ENCODE measurements at regions not wholly inside any gene's neighbourhood (a gene's known extent, or its start where the extent isn't known, plus 50 kb on each side); places are given as distances from the start of the nearest gene placed in this dataset.
"Not testable (repeated sequence)": the region's sequence is repeated elsewhere in the genome, so short reads cannot be mapped to it uniquely, and the experiment has no call there.

GRCh38 chr18:78247615-78248289, 731.9 kb upstream of the SALL3 start:
- Histone ChIP-seq H3K27me3 (ENCODE audit: insufficient read depth, low read length) (no peaks in the 10 kb centered on the region), H3K4me3 (ENCODE audit: low read length) (no peak overlapping the region), H3K9me3 (ENCODE audit: insufficient read depth, low read depth, low read length) (no peaks in the 10 kb centered on the region), H3K4me1 (ENCODE audit: insufficient read depth, low read length) (no peaks in the 10 kb centered on the region), H3K9ac (ENCODE audit: low read depth, low read length) (no peak overlapping the region), H3K27ac (ENCODE audit: low read length) (no peak overlapping the region), H3K36me3 (ENCODE audit: insufficient read depth, low read depth, low read length) (no peaks in the 10 kb centered on the region)

GRCh38 chr18:78255013-78255412, 724.6 kb upstream of the SALL3 start:
- Histone ChIP-seq H3K9ac (ENCODE audit: low read depth, low read length) (no peak overlapping the region), H3K4me3 (ENCODE audit: low read length) (no peak overlapping the region), H3K36me3 (ENCODE audit: insufficient read depth, low read depth, low read length) (no peaks in the 10 kb centered on the region), H3K27me3 (ENCODE audit: insufficient read depth, low read length) (no peaks in the 10 kb centered on the region), H3K9me3 (ENCODE audit: insufficient read depth, low read depth, low read length) (no peaks in the 10 kb centered on the region), H3K27ac (ENCODE audit: low read length) (no peak overlapping the region), H3K4me1 (ENCODE audit: insufficient read depth, low read length) (no peaks in the 10 kb centered on the region)

DNA sequence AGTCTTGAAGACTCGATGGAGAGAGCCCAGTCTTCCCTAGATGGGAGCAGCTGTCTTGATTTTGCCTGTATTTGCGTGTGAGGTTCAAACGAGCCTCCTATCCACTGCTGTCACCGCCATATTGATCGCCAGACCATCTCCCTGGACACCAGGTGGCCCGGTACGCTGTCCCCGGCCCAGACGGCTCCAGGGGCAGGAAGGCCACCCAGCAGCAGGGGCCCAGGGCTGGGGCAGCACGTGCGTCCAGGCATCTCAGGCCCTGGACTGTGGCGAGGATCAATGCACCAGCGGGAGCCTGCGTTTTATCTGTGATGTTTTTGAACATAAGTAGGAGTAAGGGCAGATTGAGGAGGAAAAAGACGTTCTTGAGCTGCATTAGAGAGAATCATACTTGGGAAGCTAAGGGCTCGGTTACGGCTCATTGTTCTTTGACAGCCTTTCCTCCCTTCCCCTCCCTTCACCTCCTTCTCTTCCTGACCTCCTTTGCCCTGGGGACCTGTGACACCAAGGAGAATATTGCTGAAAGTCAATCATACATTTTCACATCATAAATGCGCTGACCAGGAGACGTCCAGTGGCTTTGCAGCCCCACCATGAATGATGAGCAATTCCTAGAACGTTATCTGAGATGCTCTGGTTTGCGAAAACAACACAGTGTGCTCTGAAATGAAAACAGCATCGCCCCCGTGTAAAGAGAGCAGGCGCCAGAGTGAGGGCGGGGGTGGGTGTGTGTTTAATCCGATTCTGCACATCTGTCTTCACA, 711.2 kb upstream of the SALL3 start:
- Histone ChIP-seq H3K9me3 (ENCODE audit: insufficient read depth, low read depth, low read length) (no peaks in the 10 kb centered on the region), H3K4me3 (ENCODE audit: low read length) (no peak overlapping the region), H3K36me3 (ENCODE audit: insufficient read depth, low read depth, low read length) (no peaks in the 10 kb centered on the region), H3K27ac (ENCODE audit: low read length) (no peak overlapping the region), H3K4me1 (ENCODE audit: insufficient read depth, low read length) (no peaks in the 10 kb centered on the region), H3K27me3 (ENCODE audit: insufficient read depth, low read length) (no peaks in the 10 kb centered on the region), H3K9ac (ENCODE audit: low read depth, low read length) (no peak overlapping the region)

GRCh38 chr18:78271790-78272189, 707.8 kb upstream of the SALL3 start:
- no peaks in the 10 kb centered on the region for H3K27me3 ChIP-seq (ENCODE audit: insufficient read depth, low read length)
- no peak overlapping the region for H3K4me3 ChIP-seq (ENCODE audit: low read length)
- no peaks in the 10 kb centered on the region for H3K36me3 ChIP-seq (ENCODE audit: insufficient read depth, low read depth, low read length)
- H3K27ac ChIP-seq (ENCODE audit: low read length) = no peak overlapping the region
- peaks cover 19% of the 10 kb centered on the region; the same call in 1 of the 2 replicates for H3K9me3 ChIP-seq (ENCODE audit: insufficient read depth, low read depth, low read length)
- no peak overlapping the region for H3K9ac ChIP-seq (ENCODE audit: low read depth, low read length)
- H3K4me1 ChIP-seq (ENCODE audit: insufficient read depth, low read length) = no peaks in the 10 kb centered on the region

- H3K4me3 ChIP-seq (ENCODE audit: low read length) = no peak overlapping the region
Measured at GRCh38 chr18:78273876-78274275, 705.7 kb upstream of the SALL3 start.

DNA sequence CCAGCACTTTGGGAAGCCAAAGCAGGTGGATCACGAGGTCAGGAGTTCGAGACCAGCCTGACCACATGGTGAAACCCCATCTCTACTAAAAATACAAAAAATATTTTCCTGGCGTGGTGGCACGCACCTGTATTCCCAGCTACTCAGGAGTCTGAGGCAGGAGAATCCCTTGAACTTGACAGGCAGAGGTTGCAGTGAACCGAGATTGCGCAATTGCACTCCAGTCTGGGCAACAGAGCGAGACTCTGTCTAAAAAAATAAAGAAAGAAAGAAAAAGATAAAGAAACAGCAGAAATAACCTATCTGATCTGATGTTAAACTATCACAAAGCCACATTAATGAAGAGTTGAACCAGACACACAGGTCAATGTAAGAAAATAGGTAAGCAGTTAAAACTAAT, 696.2 kb upstream of the SALL3 start:
- not testable (repeated sequence) for H3K36me3 ChIP-seq (ENCODE audit: insufficient read depth, low read depth, low read length); H3K4me3 ChIP-seq (ENCODE audit: low read length); H3K4me1 ChIP-seq (ENCODE audit: insufficient read depth, low read length); H3K27me3 ChIP-seq (ENCODE audit: insufficient read depth, low read length); H3K27ac ChIP-seq (ENCODE audit: low read length); H3K9me3 ChIP-seq (ENCODE audit: insufficient read depth, low read depth, low read length); H3K9ac ChIP-seq (ENCODE audit: low read depth, low read length)

More at GRCh38 chr18:78273876-78274275, 705.7 kb upstream of the SALL3 start:
- H3K9me3 ChIP-seq (ENCODE audit: insufficient read depth, low read depth, low read length) = peaks cover 19% of the 10 kb centered on the region; the same call in 1 of the 2 replicates
- H3K36me3 ChIP-seq (ENCODE audit: insufficient read depth, low read depth, low read length) = no peaks in the 10 kb centered on the region
- H3K27ac ChIP-seq (ENCODE audit: low read length) = no peak overlapping the region
- H3K4me1 ChIP-seq (ENCODE audit: insufficient read depth, low read length) = no peaks in the 10 kb centered on the region
- no peaks in the 10 kb centered on the region for H3K27me3 ChIP-seq (ENCODE audit: insufficient read depth, low read length)
- H3K9ac ChIP-seq (ENCODE audit: low read depth, low read length) = no peak overlapping the region

- peaks cover 6% of the 10 kb centered on the region; the same call in 1 of the 2 replicates for H3K4me1 ChIP-seq (ENCODE audit: insufficient read depth, low read length)
- no peak overlapping the region for H3K27ac ChIP-seq (ENCODE audit: low read length)
- no peak overlapping the region for H3K9ac ChIP-seq (ENCODE audit: low read depth, low read length)
- H3K4me3 ChIP-seq (ENCODE audit: low read length) = no peak overlapping the region
- H3K27me3 ChIP-seq (ENCODE audit: insufficient read depth, low read length) = no peaks in the 10 kb centered on the region
- H3K36me3 ChIP-seq (ENCODE audit: insufficient read depth, low read depth, low read length) = no peaks in the 10 kb centered on the region
- no peaks in the 10 kb centered on the region for H3K9me3 ChIP-seq (ENCODE audit: insufficient read depth, low read depth, low read length)
Measured at GRCh38 chr18:78292618-78293380, 686.8 kb upstream of the SALL3 start.

DNA sequence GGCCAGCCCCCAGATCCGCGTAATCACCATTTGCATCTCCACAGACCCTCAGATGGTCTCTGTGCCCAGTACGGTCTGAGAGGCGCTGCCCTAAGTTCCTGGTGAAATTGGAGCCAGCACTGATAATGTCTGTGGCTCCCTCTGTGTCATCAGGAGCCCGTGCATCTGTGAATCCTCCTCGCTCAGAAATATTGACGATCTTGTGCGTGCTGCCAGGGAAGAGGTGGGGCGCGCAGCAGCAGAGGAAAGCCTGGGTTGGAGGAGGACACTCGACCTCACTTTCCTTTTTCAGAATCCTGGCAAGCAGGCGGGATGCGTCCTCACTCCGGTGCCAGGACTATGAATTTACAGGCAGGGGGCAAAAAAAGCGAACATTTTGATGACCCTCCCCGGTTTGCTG, 686.1 kb upstream of the SALL3 start:
- Histone ChIP-seq H3K9ac (ENCODE audit: low read depth, low read length) (no peak overlapping the region; the same call in 1 of the 2 replicates), H3K27ac (ENCODE audit: low read length) (no peak overlapping the region), H3K36me3 (ENCODE audit: insufficient read depth, low read depth, low read length) (no peaks in the 10 kb centered on the region), H3K4me1 (ENCODE audit: insufficient read depth, low read length) (peaks cover 6% of the 10 kb centered on the region; the same call in 1 of the 2 replicates), H3K27me3 (ENCODE audit: insufficient read depth, low read length) (no peaks in the 10 kb centered on the region), H3K9me3 (ENCODE audit: insufficient read depth, low read depth, low read length) (no peaks in the 10 kb centered on the region), H3K4me3 (ENCODE audit: low read length) (peak overlapping the region; percentile 38; the same call in 1 of the 2 replicates)

DNA sequence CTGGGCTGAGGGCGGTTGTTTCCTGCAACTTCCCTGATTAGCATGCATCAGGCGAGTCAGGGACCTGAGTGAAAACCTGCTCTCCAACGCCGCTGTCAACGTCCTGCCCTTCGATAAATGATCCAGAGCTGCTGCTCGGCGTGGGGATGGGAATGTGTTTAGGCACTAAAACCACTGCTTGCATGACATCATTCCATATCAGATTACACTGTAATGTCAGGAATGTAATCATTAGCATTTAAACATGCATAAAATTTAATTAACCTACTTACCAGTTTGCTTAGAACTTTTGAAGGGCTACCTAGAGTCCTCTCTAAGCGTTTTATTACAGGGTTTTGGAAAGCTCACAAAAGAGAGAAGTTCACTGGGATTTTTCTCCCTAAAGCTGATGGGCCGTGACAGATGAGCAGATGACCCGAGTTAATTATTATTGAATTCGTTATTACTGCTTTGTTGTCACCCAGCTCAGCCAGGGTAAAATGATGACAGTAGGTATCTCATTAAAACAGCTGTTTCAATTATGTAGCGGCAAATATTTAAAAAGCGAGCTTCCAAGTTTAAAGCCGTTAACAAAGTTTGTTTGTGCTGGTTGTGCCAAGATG, 685.6 kb upstream of the SALL3 start:
- Histone ChIP-seq H3K36me3 (ENCODE audit: insufficient read depth, low read depth, low read length) (no peaks in the 10 kb centered on the region), H3K9ac (ENCODE audit: low read depth, low read length) (no peak overlapping the region; the same call in 1 of the 2 replicates), H3K4me3 (ENCODE audit: low read length) (peak overlapping the region; percentile 38; the same call in 1 of the 2 replicates), H3K9me3 (ENCODE audit: insufficient read depth, low read depth, low read length) (no peaks in the 10 kb centered on the region), H3K4me1 (ENCODE audit: insufficient read depth, low read length) (peaks cover 6% of the 10 kb centered on the region; the same call in 1 of the 2 replicates), H3K27ac (ENCODE audit: low read length) (no peak overlapping the region), H3K27me3 (ENCODE audit: insufficient read depth, low read length) (no peaks in the 10 kb centered on the region)

DNA sequence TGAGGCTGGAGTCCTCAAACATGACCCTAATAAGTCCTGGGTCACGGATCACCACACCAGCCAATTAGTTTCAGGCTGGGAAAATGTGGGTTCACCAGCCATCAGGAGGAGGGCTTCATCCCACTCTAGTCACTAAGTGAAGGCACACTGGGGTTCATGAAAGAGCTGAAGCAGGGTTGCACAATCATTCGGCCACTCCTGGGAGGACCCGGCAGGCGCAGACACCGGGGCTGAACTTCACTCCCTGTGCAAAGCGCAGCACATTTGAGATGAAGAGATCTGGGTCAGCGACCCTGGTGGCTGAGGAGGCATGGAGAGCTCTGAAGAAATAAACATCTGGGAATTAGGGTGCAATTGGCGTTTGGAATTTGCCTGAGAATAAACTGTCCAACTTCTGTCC, 684.4 kb upstream of the SALL3 start:
- peaks cover 6% of the 10 kb centered on the region; the same call in 1 of the 2 replicates for H3K4me1 ChIP-seq (ENCODE audit: insufficient read depth, low read length)
- H3K27ac ChIP-seq (ENCODE audit: low read length) = no peak overlapping the region
- no peaks in the 10 kb centered on the region for H3K36me3 ChIP-seq (ENCODE audit: insufficient read depth, low read depth, low read length)
- H3K9ac ChIP-seq (ENCODE audit: low read depth, low read length) = no peak overlapping the region
- H3K4me3 ChIP-seq (ENCODE audit: low read length) = no peak overlapping the region
- H3K27me3 ChIP-seq (ENCODE audit: insufficient read depth, low read length) = no peaks in the 10 kb centered on the region
- no peaks in the 10 kb centered on the region for H3K9me3 ChIP-seq (ENCODE audit: insufficient read depth, low read depth, low read length)

GRCh38 chr18:78296166-78296565, 683.5 kb upstream of the SALL3 start:
- Histone ChIP-seq H3K9me3 (ENCODE audit: insufficient read depth, low read depth, low read length) (no peaks in the 10 kb centered on the region), H3K9ac (ENCODE audit: low read depth, low read length) (no peak overlapping the region), H3K4me1 (ENCODE audit: insufficient read depth, low read length) (peaks cover 6% of the 10 kb centered on the region; the same call in 1 of the 2 replicates), H3K36me3 (ENCODE audit: insufficient read depth, low read depth, low read length) (no peaks in the 10 kb centered on the region), H3K4me3 (ENCODE audit: low read length) (no peak overlapping the region), H3K27ac (ENCODE audit: low read length) (no peak overlapping the region), H3K27me3 (ENCODE audit: insufficient read depth, low read length) (no peaks in the 10 kb centered on the region)
